H1 (cell line): ENCODE measurements at regions not wholly inside any gene's neighbourhood (a gene's known extent, or its start where the extent isn't known, plus 50 kb on each side); places are given as distances from the start of the nearest gene placed in this dataset.

Source experiments
- CTCF ChIA-PET: fragments of 300-600 bp; sonication (Branson Sonifier 250); formaldehyde crosslinking; loops from one replicate; lab custom pipeline; 2021; ENCODE audit not compliant: partially characterized antibody; lab: Charles Lee
- POLR2A ChIA-PET: fragments of 300-600 bp; sonication (Branson Sonifier 250); formaldehyde crosslinking; loops from one replicate; lab custom pipeline; 2021; ENCODE audit warnings: inconsistent platforms; ENCODE audit not compliant: partially characterized antibody; lab: Charles Lee
- DNase-seq, 2 experiments: peaks; one replicate each; pipeline versions ENCODE4 v3.0.0 to v3.0.0-alpha.2; 2010 to 2022; ENCODE audit warnings: low spot score in 2 of 2, low read depth in 1 of 2, mixed read lengths in 1 of 2
- FAIRE-seq: peaks from 2 replicates; lab custom pipeline; 2011; peaks lifted over from hg19 to GRCh38; lab: Jason Lieb, UNC
- H2AFZ ChIP-seq: 2 replicates; pipeline ENCODE4 v1.8.1; 2012; ENCODE audit warnings: low read length, inconsistent platforms
- H2AK5ac ChIP-seq: 2 replicates; pipeline ENCODE4 v1.6.1; 2013; ENCODE audit warnings: low read depth, low read length
- H2BK120ac ChIP-seq: replicated peaks from 2 replicates; pipeline ENCODE3; 2013; ENCODE audit warnings: low read depth, low read length, inconsistent platforms
- H2BK12ac ChIP-seq: 2 replicates; pipeline ENCODE4 v1.6.1; 2013; ENCODE audit warnings: low read depth, low read length
- H2BK15ac ChIP-seq: 2 replicates; pipeline ENCODE4 v1.6.1; 2013; ENCODE audit warnings: low read length
- H2BK20ac ChIP-seq: 2 replicates; pipeline ENCODE4 v1.6.1; 2013; ENCODE audit warnings: low read length
- H2BK5ac ChIP-seq: 2 replicates; pipeline ENCODE4 v1.6.1; 2013; ENCODE audit warnings: low read depth, low read length
- H3K14ac ChIP-seq: 2 replicates; pipeline ENCODE4 v1.6.1; 2013; ENCODE audit warnings: inconsistent platforms; ENCODE audit not compliant: insufficient read length
- H3K18ac ChIP-seq: 2 replicates; pipeline ENCODE4 v1.6.1; 2013; ENCODE audit warnings: low read length; ENCODE audit errors: extremely low read depth
- H3K23ac ChIP-seq: 2 replicates; pipeline ENCODE4 v1.6.1; 2013; ENCODE audit warnings: inconsistent platforms; ENCODE audit not compliant: insufficient read length
- H3K23me2 ChIP-seq: 2 replicates; pipeline ENCODE4 v1.6.1; 2013; ENCODE audit warnings: low read depth, low read length
- H3K27ac ChIP-seq: 2 replicates; pipeline ENCODE4 v1.6.1; 2011; ENCODE audit warnings: low read depth, low read length, inconsistent platforms
- H3K27me3 ChIP-seq, 4 experiments: replicated peaks in 1 of 4; 1 replicate in 1 of 4; 2 replicates in 3 of 4; pipeline versions ENCODE4 v1.6.1 to v1.8.1; 2011 to 2013; ENCODE audit warnings: low read length in 3 of 4, mild to moderate bottlenecking in 3 of 4, inconsistent platforms in 2 of 4, mixed read lengths in 2 of 4, moderate library complexity in 1 of 4; ENCODE audit not compliant: control insufficient read depth in 3 of 4, insufficient read depth in 3 of 4; ENCODE audit errors: extremely low read depth in 1 of 4
- H3K36me3 ChIP-seq, 4 experiments: 2 replicates each; pipeline versions ENCODE4 v1.6.1 to v1.8.1; 2011 to 2013; ENCODE audit warnings: mild to moderate bottlenecking in 4 of 4, low read length in 3 of 4, moderate library complexity in 2 of 4, control low read depth in 1 of 4, inconsistent platforms in 1 of 4; ENCODE audit not compliant: insufficient read depth in 4 of 4, control insufficient read depth in 2 of 4
- H3K4ac ChIP-seq: replicated peaks from 2 replicates; pipeline ENCODE3; 2013; ENCODE audit warnings: low read length, low read depth, mixed read lengths, inconsistent platforms; ENCODE audit not compliant: insufficient read length
- H3K4me1 ChIP-seq, 4 experiments: replicated peaks in 1 of 4; 1 replicate in 1 of 4; 2 replicates in 3 of 4; pipeline versions ENCODE4 v1.6.1 to v1.8.1; 2011 to 2013; ENCODE audit warnings: low read length in 3 of 4, inconsistent platforms in 2 of 4, mixed read lengths in 1 of 4; ENCODE audit not compliant: insufficient read depth in 4 of 4, control insufficient read depth in 3 of 4
- H3K4me2 ChIP-seq, 2 experiments: 2 replicates each; pipeline versions ENCODE4 v1.6.1 to v1.8.1; 2011 to 2013; ENCODE audit warnings: low read depth in 2 of 2, low read length in 2 of 2, control low read depth in 1 of 2, inconsistent platforms in 1 of 2, mild to moderate bottlenecking in 1 of 2; ENCODE audit not compliant: insufficient read depth in 1 of 2
- H3K4me3 ChIP-seq, 4 experiments: fragments of 200-600, 300-600 bp in 1 of 4; sonication (generic), shearing (Covaris generic), sonication (Bioruptor Twin) in 1 of 4; 2 replicates each; pipeline versions ENCODE4 v1.5.1 to v1.8.1; 2011 to 2016; ENCODE audit warnings: low read length in 4 of 4, low read depth in 3 of 4, control low read depth in 2 of 4, inconsistent platforms in 2 of 4, mild to moderate bottlenecking in 2 of 4, mixed read lengths in 1 of 4, moderate library complexity in 1 of 4; ENCODE audit not compliant: insufficient read depth in 2 of 4; ENCODE audit errors: extremely low read depth in 1 of 4
- H3K56ac ChIP-seq: replicated peaks from 2 replicates; pipeline ENCODE3; 2013; ENCODE audit warnings: low read depth, mild to moderate bottlenecking, mixed read lengths, low read length, inconsistent platforms; ENCODE audit not compliant: insufficient read length
- H3K79me1 ChIP-seq: 2 replicates; pipeline ENCODE4 v1.6.1; 2013; ENCODE audit warnings: low read depth, low read length, control low read depth
- H3K79me2 ChIP-seq, 2 experiments: 2 replicates each; pipeline versions ENCODE4 v1.6.1 to v1.8.1; 2012 to 2013; ENCODE audit warnings: low read length in 2 of 2, mild to moderate bottlenecking in 2 of 2, inconsistent platforms in 1 of 2; ENCODE audit not compliant: insufficient read depth in 2 of 2, control insufficient read depth in 1 of 2
- H3K9ac ChIP-seq, 4 experiments: replicated peaks in 1 of 4; 1 replicate in 1 of 4; 2 replicates in 3 of 4; pipeline versions ENCODE4 v1.6.1 to v1.8.1; 2011 to 2013; ENCODE audit warnings: low read depth in 3 of 4, low read length in 3 of 4, control low read depth in 2 of 4, mild to moderate bottlenecking in 2 of 4, moderate library complexity in 2 of 4, inconsistent platforms in 1 of 4; ENCODE audit errors: extremely low read depth in 1 of 4
- H3K9me3 ChIP-seq, 2 experiments: 2 replicates each; pipeline versions ENCODE4 v1.6.1 to v1.8.1; 2012 to 2013; ENCODE audit warnings: mild to moderate bottlenecking in 2 of 2, moderate library complexity in 2 of 2, control low read depth in 1 of 2, inconsistent platforms in 1 of 2, low read depth in 1 of 2, low read length in 1 of 2, mixed read lengths in 1 of 2; ENCODE audit not compliant: insufficient read depth in 2 of 2
- H4K20me1 ChIP-seq, 2 experiments: replicated peaks in 1 of 2; 2 replicates each; pipeline versions ENCODE3 to v1.8.1; 2011 to 2013; ENCODE audit warnings: inconsistent platforms in 2 of 2, low read length in 2 of 2, mild to moderate bottlenecking in 1 of 2; ENCODE audit not compliant: insufficient read depth in 2 of 2, control insufficient read depth in 1 of 2
- H4K5ac ChIP-seq: 2 replicates; pipeline ENCODE4 v1.6.1; 2013; ENCODE audit warnings: low read length, low read depth, mixed read lengths, inconsistent platforms; ENCODE audit not compliant: insufficient read length
- H4K8ac ChIP-seq: 2 replicates; pipeline ENCODE4 v1.8.0; 2013; ENCODE audit warnings: mild to moderate bottlenecking, moderate library complexity, low read length, inconsistent platforms; ENCODE audit not compliant: insufficient read depth; ENCODE audit errors: extremely low read depth
- H4K91ac ChIP-seq: replicated peaks from 2 replicates; pipeline ENCODE3; 2013; ENCODE audit warnings: low read length, mixed read lengths, inconsistent platforms; ENCODE audit not compliant: insufficient read length
- KDM1A ChIP-seq: fragments of 200-600, 300-600 bp; sonication (generic); IDR thresholded peaks from 2 replicates; pipeline ENCODE4 v1.7.1; 2016; ENCODE audit warnings: mild to moderate bottlenecking, low read length, borderline replicate concordance
- PHF8 ChIP-seq: fragments of 200-600 bp; sonication (generic); conservative IDR thresholded peaks from 2 replicates; pipeline ENCODE4 v1.7.1; 2012; ENCODE audit warnings: low read depth, mild to moderate bottlenecking, inconsistent platforms, low read length, moderate library complexity
- WGBS, 2 experiments: shearing (Covaris generic) in 1 of 2; methylation state at CpG; one replicate each; pipeline versions ENCODE4 v1.1.6 to v1.1.7; 2013 to 2015; ENCODE audit warnings: low lambda C conversion rate in 2 of 2, mixed read lengths in 2 of 2, inconsistent platforms in 1 of 2, low coverage in 1 of 2, missing lambda C conversion rate in 1 of 2; ENCODE audit not compliant: insufficient replicate concordance in 2 of 2, insufficient coverage in 1 of 2, insufficient read length in 1 of 2; ENCODE audit errors: extremely low coverage in 1 of 2, missing lambda C conversion rate in 1 of 2; 5-methylcytosine and 5-hydroxymethylcytosine counted together

DNA sequence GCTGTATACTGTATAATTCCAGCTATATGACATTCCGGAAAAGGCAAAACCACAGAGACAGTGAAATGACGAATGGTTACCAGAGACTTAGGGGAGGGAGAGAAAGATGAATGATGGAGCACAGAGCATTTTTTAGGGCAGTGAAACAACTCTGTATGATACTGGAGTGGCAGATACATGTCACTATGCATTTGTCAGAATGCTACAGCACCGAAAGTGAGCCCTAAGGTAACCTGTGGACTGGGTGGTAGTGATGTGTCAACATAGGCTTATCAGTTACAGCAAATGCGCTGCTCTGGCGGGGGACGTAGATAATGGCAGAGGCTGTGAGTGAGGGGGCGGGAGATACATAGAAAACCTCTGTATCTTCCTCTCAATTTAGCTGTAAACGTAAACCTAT, 201.3 kb upstream of the SSTR4 start:
- H4K8ac ChIP-seq: no peak overlapping the region
- H3K4me2 ChIP-seq: no peak overlapping the region
- no peak overlapping the region for H3K18ac ChIP-seq
- no peak overlapping the region for H3K56ac ChIP-seq
- H3K36me3 ChIP-seq: no peaks in the 10 kb centered on the region
- no peak overlapping the region for H4K5ac ChIP-seq
- no peaks in the 10 kb centered on the region for H4K20me1 ChIP-seq
- no peak overlapping the region for H3K14ac ChIP-seq
- 90% methylated on average over 8 of the region's 8 CpGs; no CpG with 5 or more reads in 1 of the 2 experiments for WGBS, 2 experiments
- no peak overlapping the region for H3K4me3 ChIP-seq
- H2BK15ac ChIP-seq: no peak overlapping the region
- no peak overlapping the region for H4K91ac ChIP-seq
- H3K4ac ChIP-seq: no peak overlapping the region
- no peak overlapping the region for H2BK20ac ChIP-seq
- H3K4me1 ChIP-seq: no peaks in the 10 kb centered on the region
- POLR2A ChIA-PET: no interaction called here
- H2AFZ ChIP-seq: no peak overlapping the region
- no peak overlapping the region for H2BK5ac ChIP-seq
- no peak overlapping the region for H3K9ac ChIP-seq
- no peak overlapping the region for H2AK5ac ChIP-seq
- H3K79me1 ChIP-seq: no peaks in the 10 kb centered on the region
- FAIRE-seq (no peak), DNase-seq (no peak)
- no peaks in the 10 kb centered on the region for H3K23me2 ChIP-seq
- no peaks in the 10 kb centered on the region for H3K9me3 ChIP-seq
- no peak overlapping the region for H2BK12ac ChIP-seq
- no peaks in the 10 kb centered on the region for H3K79me2 ChIP-seq
- no peak overlapping the region for H3K23ac ChIP-seq
- H2BK120ac ChIP-seq: no peak overlapping the region
- no peak overlapping the region for H3K27ac ChIP-seq
- CTCF ChIA-PET: interaction anchor here (2.1 kb wide), 1 partner anchor 18 kb away, joined by 7 read pairs; no protein-coding TSS in a partner anchor
- H3K27me3 ChIP-seq: no peaks in the 10 kb centered on the region
- TF ChIP-seq KDM1A (no peak), PHF8 (no peak)
